Astrocyte (in vitro differentiated cells and primary cell): ENCODE measurements at regions not wholly inside any gene's neighbourhood (a gene's known extent, or its start where the extent isn't known, plus 50 kb on each side); places are given as distances from the start of the nearest gene placed in this dataset.
A peak's percentile ranks its signal among the peaks of the same experiment; 100 is the strongest.

ENCODE experiments used
- DNase-seq: peaks from one replicate; pipeline ENCODE4 v3.0.0-alpha.2; 2010; ENCODE audit warnings: low read depth
- FAIRE-seq: peaks from 2 replicates; lab custom pipeline; 2011; peaks lifted over from hg19 to GRCh38; lab: Jason Lieb, UNC
- H2AFZ ChIP-seq: 2 replicates; pipeline ENCODE4 v1.6.0; 2012; ENCODE audit warnings: low read depth, low read length, inconsistent platforms
- H3K27ac ChIP-seq: 2 replicates; pipeline ENCODE4 v1.5.1; 2011; ENCODE audit warnings: low read depth, low read length, inconsistent platforms
- H3K27me3 ChIP-seq: 2 replicates; pipeline ENCODE4 v1.6.0; 2011; ENCODE audit warnings: low read length, inconsistent platforms; ENCODE audit not compliant: insufficient read depth
- H3K36me3 ChIP-seq: 2 replicates; pipeline ENCODE4 v1.5.1; 2011; ENCODE audit warnings: low read length, inconsistent platforms; ENCODE audit not compliant: insufficient read depth
- H3K4me1 ChIP-seq: 2 replicates; pipeline ENCODE4 v1.5.1; 2011; ENCODE audit warnings: low read length, inconsistent platforms; ENCODE audit not compliant: insufficient read depth
- H3K4me2 ChIP-seq: 2 replicates; pipeline ENCODE4 v1.6.0; 2012; ENCODE audit warnings: low read length, inconsistent platforms
- H3K4me3 ChIP-seq: 2 replicates; pipeline ENCODE4 v1.5.1; 2011; ENCODE audit warnings: low read depth, mild to moderate bottlenecking, low read length, inconsistent platforms; ENCODE audit not compliant: insufficient read depth
- H3K79me2 ChIP-seq: 2 replicates; pipeline ENCODE4 v1.6.0; 2012; ENCODE audit warnings: mild to moderate bottlenecking, low read length, inconsistent platforms; ENCODE audit not compliant: insufficient read depth
- H3K9ac ChIP-seq: 2 replicates; pipeline ENCODE4 v1.6.0; 2012; ENCODE audit warnings: mild to moderate bottlenecking, low read length, inconsistent platforms
- H3K9me3 ChIP-seq: 2 replicates; pipeline ENCODE4 v1.5.1; 2012; ENCODE audit warnings: low read depth, mild to moderate bottlenecking, low read length, inconsistent platforms; ENCODE audit not compliant: insufficient read depth
- H4K20me1 ChIP-seq: 2 replicates; pipeline ENCODE4 v1.6.0; 2012; ENCODE audit warnings: low read length, inconsistent platforms; ENCODE audit not compliant: insufficient read depth
- H3K27ac Mint-ChIP-seq: one replicate; pipeline ENCODE4 v1.8.0; 2021; ENCODE audit warnings: mild to moderate bottlenecking, mixed read lengths; ENCODE audit not compliant: unreplicated experiment
- H3K27me3 Mint-ChIP-seq: one replicate; pipeline ENCODE4 v1.8.0; 2021; ENCODE audit warnings: low read depth, mixed read lengths; ENCODE audit not compliant: unreplicated experiment
- H3K36me3 Mint-ChIP-seq: one replicate; pipeline ENCODE4 v1.8.0; 2021; ENCODE audit warnings: low read depth, mixed read lengths; ENCODE audit not compliant: unreplicated experiment
- H3K4me1 Mint-ChIP-seq: one replicate; pipeline ENCODE4 v1.8.0; 2021; ENCODE audit warnings: low read depth, mixed read lengths; ENCODE audit not compliant: unreplicated experiment
- H3K4me3 Mint-ChIP-seq: one replicate; pipeline ENCODE4 v1.8.0; 2021; ENCODE audit warnings: mild to moderate bottlenecking, moderate library complexity, mixed read lengths; ENCODE audit not compliant: unreplicated experiment
- H3K9me3 Mint-ChIP-seq: one replicate; pipeline ENCODE4 v1.8.0; 2021; ENCODE audit warnings: mild to moderate bottlenecking, mixed read lengths; ENCODE audit not compliant: unreplicated experiment
- CTCF ChIP-seq: IDR thresholded peaks from 2 replicates; pipeline ENCODE4 v1.5.1; 2011; ENCODE audit warnings: low read depth, mild to moderate bottlenecking, inconsistent platforms, low read length, moderate library complexity; ENCODE audit not compliant: insufficient read depth
- EZH2 ChIP-seq: IDR thresholded peaks from 2 replicates; pipeline ENCODE4 v1.6.1; 2012; ENCODE audit warnings: mild to moderate bottlenecking, low read length, inconsistent platforms; ENCODE audit not compliant: insufficient read depth

GRCh38 chr1:195275710-195276109 lies 1332.5 kb downstream of the KCNT2 start:
- Histone ChIP-seq H3K4me2 (no peak overlapping the region), H3K27ac (no peak overlapping the region), H4K20me1 (no peaks in the 10 kb centered on the region), H2AFZ (no peak overlapping the region), H3K4me3 (no peak overlapping the region), H3K36me3 (no peaks in the 10 kb centered on the region), H3K9me3 (no peaks in the 10 kb centered on the region), H3K27me3 (no peaks in the 10 kb centered on the region), H3K9ac (no peak overlapping the region), H3K79me2 (no peaks in the 10 kb centered on the region), H3K4me1 (no peaks in the 10 kb centered on the region)
- Mint-ChIP-seq H3K36me3 (no peaks in the 10 kb centered on the region), H3K27me3 (no peaks in the 10 kb centered on the region), H3K27ac (no peak overlapping the region), H3K4me3 (no peak overlapping the region), H3K4me1 (no peaks in the 10 kb centered on the region), H3K9me3 (no peaks in the 10 kb centered on the region)
- no peak for DNase-seq
- TF ChIP-seq EZH2 (no peak), CTCF (no peak)
- FAIRE-seq = peak; percentile 13

GRCh38 chr1:195251900-195252299 lies 1356.3 kb downstream of the KCNT2 start:
- Mint-ChIP-seq H3K9me3 (no peaks in the 10 kb centered on the region), H3K27ac (no peak overlapping the region), H3K36me3 (no peaks in the 10 kb centered on the region), H3K4me1 (no peaks in the 10 kb centered on the region), H3K4me3 (no peak overlapping the region), H3K27me3 (no peaks in the 10 kb centered on the region)
- FAIRE-seq = no peak
- Histone ChIP-seq H3K4me2 (no peak overlapping the region), H4K20me1 (no peaks in the 10 kb centered on the region), H3K27me3 (no peaks in the 10 kb centered on the region), H3K9ac (no peak overlapping the region), H3K27ac (no peak overlapping the region), H3K4me1 (no peaks in the 10 kb centered on the region), H2AFZ (no peak overlapping the region), H3K4me3 (no peak overlapping the region), H3K36me3 (no peaks in the 10 kb centered on the region), H3K79me2 (no peaks in the 10 kb centered on the region), H3K9me3 (no peaks in the 10 kb centered on the region)
- no peak for DNase-seq
- TF ChIP-seq EZH2 = no peak
- no peak for TF ChIP-seq CTCF

- H3K9ac ChIP-seq = no peak overlapping the region
- H3K27ac ChIP-seq = no peak overlapping the region
- no peak overlapping the region for H2AFZ ChIP-seq
- peaks cover under 1% of the 10 kb centered on the region for H3K9me3 ChIP-seq
- Mint-ChIP-seq H3K4me1 (no peaks in the 10 kb centered on the region), H3K36me3 (no peaks in the 10 kb centered on the region), H3K27me3 (no peaks in the 10 kb centered on the region), H3K27ac (no peak overlapping the region), H3K9me3 (no peaks in the 10 kb centered on the region), H3K4me3 (no peak overlapping the region)
- no peaks in the 10 kb centered on the region for H4K20me1 ChIP-seq
- no peak overlapping the region for H3K4me3 ChIP-seq
- TF ChIP-seq EZH2 (no peak), CTCF (no peak)
- no peaks in the 10 kb centered on the region for H3K36me3 ChIP-seq
- H3K79me2 ChIP-seq = no peaks in the 10 kb centered on the region
- DNase-seq (no peak), FAIRE-seq (no peak)
- no peaks in the 10 kb centered on the region for H3K4me1 ChIP-seq
- no peaks in the 10 kb centered on the region for H3K27me3 ChIP-seq
- no peak overlapping the region for H3K4me2 ChIP-seq
Measured at GRCh38 chr1:195243492-195243891, 1364.7 kb downstream of the KCNT2 start.
